ENCODE measurements at regions not wholly inside any gene's neighbourhood (a gene's known extent, or its start where the extent isn't known, plus 50 kb on each side); places are given as distances from the start of the nearest gene placed in this dataset.

GRCh38 chr10:69738071-69738470 lies 63.6 kb upstream of the COL13A1 start:
- Mint-ChIP-seq H3K36me3 (no peaks in the 10 kb centered on the region), H3K27me3 (no peaks in the 10 kb centered on the region), H3K27ac (no peak overlapping the region), H3K4me1 (peaks cover 0 to 9% (median 4%) of the 10 kb centered on the region in 4 donors), H3K9me3 (no peaks in the 10 kb centered on the region), H3K4me3 (no peak overlapping the region)
- DNase-seq: no peak
- no peaks in the 10 kb centered on the region for H3K27me3 ChIP-seq (ENCODE audit: control insufficient read depth, insufficient read depth, low read length)
- H3K4me1 ChIP-seq (ENCODE audit: control insufficient read depth, insufficient read depth, low read length, poor library complexity, severe bottlenecking): no peaks in the 10 kb centered on the region
- no peak for ATAC-seq (ENCODE audit: low read depth in 2 of 2)
- H3K36me3 ChIP-seq (ENCODE audit: control insufficient read depth, insufficient read depth, low read length): no peaks in the 10 kb centered on the region
- H3K27ac ChIP-seq (ENCODE audit: insufficient read depth, low read length, poor library complexity, severe bottlenecking): no peak overlapping the region
- H3K9me3 ChIP-seq (ENCODE audit: control insufficient read depth in 2 of 2, low read length in 2 of 2): no peaks in the 10 kb centered on the region
- H3K4me3 ChIP-seq (ENCODE audit: low read depth, low read length): no peak overlapping the region

DNA sequence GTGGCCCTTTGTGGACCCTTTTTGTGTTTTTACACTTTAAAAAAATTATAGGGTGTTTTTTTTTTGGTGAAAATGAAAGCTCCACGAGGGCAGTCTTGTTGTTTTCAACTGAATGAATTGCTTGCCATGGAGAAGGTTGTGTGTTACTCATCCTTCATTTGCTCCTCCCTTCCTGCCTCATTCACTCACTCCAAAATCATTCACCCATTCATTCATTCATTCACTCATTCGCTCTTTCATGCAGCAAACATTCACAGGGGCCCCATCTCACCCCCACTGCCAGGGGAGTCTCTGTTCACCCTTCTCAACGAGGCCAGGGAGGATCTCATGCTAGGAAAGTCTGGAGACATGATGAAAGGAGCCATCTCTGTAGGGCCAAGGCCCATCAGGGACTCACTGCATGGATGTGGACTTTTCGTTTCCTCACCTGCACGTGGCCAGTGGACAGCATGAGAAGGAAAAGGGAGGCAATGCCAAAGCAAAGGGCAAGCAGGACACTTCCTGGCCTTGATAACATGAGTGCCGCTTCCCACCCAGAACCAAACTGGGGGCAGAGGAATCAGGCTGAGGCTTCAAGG lies 62.8 kb upstream of the COL13A1 start:
- no peaks in the 10 kb centered on the region for H3K36me3 Mint-ChIP-seq
- no peaks in the 10 kb centered on the region for H3K36me3 ChIP-seq (ENCODE audit: control insufficient read depth, insufficient read depth, low read length)
- H3K27ac Mint-ChIP-seq: no peak overlapping the region
- H3K4me3 ChIP-seq (ENCODE audit: low read depth, low read length): no peak overlapping the region
- peaks cover 2% of the 10 kb centered on the region for H3K27me3 Mint-ChIP-seq
- no peaks in the 10 kb centered on the region for H3K9me3 Mint-ChIP-seq
- ATAC-seq (ENCODE audit: low read depth in 2 of 2) (no peak), DNase-seq (no peak)
- no peaks in the 10 kb centered on the region for H3K27me3 ChIP-seq (ENCODE audit: control insufficient read depth, insufficient read depth, low read length)
- H3K27ac ChIP-seq (ENCODE audit: insufficient read depth, low read length, poor library complexity, severe bottlenecking): no peak overlapping the region
- H3K4me3 Mint-ChIP-seq: no peak overlapping the region
- H3K4me1 Mint-ChIP-seq: peaks cover 0 to 9% (median 4%) of the 10 kb centered on the region in 4 donors
- H3K4me1 ChIP-seq (ENCODE audit: control insufficient read depth, insufficient read depth, low read length, poor library complexity, severe bottlenecking): no peaks in the 10 kb centered on the region
- H3K9me3 ChIP-seq (ENCODE audit: control insufficient read depth in 2 of 2, low read length in 2 of 2): no peaks in the 10 kb centered on the region

GRCh38 chr10:69739634-69740033 lies 62.1 kb upstream of the COL13A1 start:
- no peaks in the 10 kb centered on the region for H3K36me3 ChIP-seq (ENCODE audit: control insufficient read depth, insufficient read depth, low read length)
- ATAC-seq (ENCODE audit: low read depth in 2 of 2): no peak
- H3K27me3 ChIP-seq (ENCODE audit: control insufficient read depth, insufficient read depth, low read length): no peaks in the 10 kb centered on the region
- DNase-seq: no peak
- Mint-ChIP-seq H3K4me3 (no peak overlapping the region), H3K4me1 (peaks cover 0 to 4% (median 0%) of the 10 kb centered on the region in 4 donors), H3K36me3 (no peaks in the 10 kb centered on the region), H3K27ac (no peak overlapping the region), H3K9me3 (no peaks in the 10 kb centered on the region), H3K27me3 (peaks cover 8% of the 10 kb centered on the region)
- no peak overlapping the region for H3K4me3 ChIP-seq (ENCODE audit: low read depth, low read length)
- H3K27ac ChIP-seq (ENCODE audit: insufficient read depth, low read length, poor library complexity, severe bottlenecking): no peak overlapping the region
- H3K9me3 ChIP-seq (ENCODE audit: control insufficient read depth in 2 of 2, low read length in 2 of 2): no peaks in the 10 kb centered on the region
- H3K4me1 ChIP-seq (ENCODE audit: control insufficient read depth, insufficient read depth, low read length, poor library complexity, severe bottlenecking): no peaks in the 10 kb centered on the region

GRCh38 chr10:69740126-69740525 lies 61.6 kb upstream of the COL13A1 start:
- Mint-ChIP-seq H3K27ac (no peak overlapping the region), H3K27me3 (peaks cover 9% of the 10 kb centered on the region), H3K4me1 (no peaks in the 10 kb centered on the region), H3K36me3 (no peaks in the 10 kb centered on the region), H3K9me3 (no peaks in the 10 kb centered on the region), H3K4me3 (no peak overlapping the region)
- Histone ChIP-seq H3K27me3 (ENCODE audit: control insufficient read depth, insufficient read depth, low read length) (no peaks in the 10 kb centered on the region), H3K27ac (ENCODE audit: insufficient read depth, low read length, poor library complexity, severe bottlenecking) (no peak overlapping the region), H3K9me3 (ENCODE audit: control insufficient read depth in 2 of 2, low read length in 2 of 2) (no peaks in the 10 kb centered on the region), H3K4me1 (ENCODE audit: control insufficient read depth, insufficient read depth, low read length, poor library complexity, severe bottlenecking) (no peaks in the 10 kb centered on the region), H3K4me3 (ENCODE audit: low read depth, low read length) (no peak overlapping the region), H3K36me3 (ENCODE audit: control insufficient read depth, insufficient read depth, low read length) (no peaks in the 10 kb centered on the region)
- no peak for ATAC-seq (ENCODE audit: low read depth in 2 of 2)
- DNase-seq: no peak

DNA sequence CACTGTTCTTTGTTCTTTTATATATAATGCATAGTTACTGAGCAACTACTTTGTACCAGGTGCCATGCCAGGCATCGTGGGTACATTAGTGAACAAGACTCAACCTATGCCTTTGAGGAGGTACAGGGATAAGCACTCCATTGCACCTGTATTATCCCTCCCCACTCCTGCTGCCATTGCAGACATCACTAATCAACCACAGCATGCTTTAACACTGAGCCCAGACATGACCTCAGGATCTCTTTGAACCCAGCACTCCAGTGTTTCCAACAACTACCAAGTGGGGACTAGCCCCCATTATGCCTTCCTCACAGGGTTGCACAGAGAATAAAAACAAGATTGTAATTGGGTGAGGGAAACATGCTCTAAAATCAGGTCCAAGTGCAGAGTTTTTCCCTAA lies 60.5 kb upstream of the COL13A1 start:
- Histone ChIP-seq H3K27ac (ENCODE audit: insufficient read depth, low read length, poor library complexity, severe bottlenecking) (no peak overlapping the region), H3K36me3 (ENCODE audit: control insufficient read depth, insufficient read depth, low read length) (no peaks in the 10 kb centered on the region), H3K4me1 (ENCODE audit: control insufficient read depth, insufficient read depth, low read length, poor library complexity, severe bottlenecking) (no peaks in the 10 kb centered on the region), H3K27me3 (ENCODE audit: control insufficient read depth, insufficient read depth, low read length) (no peaks in the 10 kb centered on the region), H3K9me3 (ENCODE audit: control insufficient read depth in 2 of 2, low read length in 2 of 2) (no peaks in the 10 kb centered on the region), H3K4me3 (ENCODE audit: low read depth, low read length) (no peak overlapping the region)
- H3K27ac Mint-ChIP-seq: no peak overlapping the region
- H3K4me3 Mint-ChIP-seq: no peak overlapping the region
- no peak for DNase-seq
- H3K27me3 Mint-ChIP-seq: peaks cover 9% of the 10 kb centered on the region
- no peak for ATAC-seq (ENCODE audit: low read depth in 2 of 2)
- no peaks in the 10 kb centered on the region for H3K4me1 Mint-ChIP-seq
- H3K9me3 Mint-ChIP-seq: no peaks in the 10 kb centered on the region
- no peaks in the 10 kb centered on the region for H3K36me3 Mint-ChIP-seq

- Mint-ChIP-seq H3K4me3 (no peak overlapping the region), H3K27me3 (peaks cover 9% of the 10 kb centered on the region), H3K9me3 (no peaks in the 10 kb centered on the region), H3K27ac (no peak overlapping the region), H3K4me1 (no peaks in the 10 kb centered on the region), H3K36me3 (no peaks in the 10 kb centered on the region)
- Histone ChIP-seq H3K36me3 (ENCODE audit: control insufficient read depth, insufficient read depth, low read length) (no peaks in the 10 kb centered on the region), H3K27ac (ENCODE audit: insufficient read depth, low read length, poor library complexity, severe bottlenecking) (no peak overlapping the region), H3K27me3 (ENCODE audit: control insufficient read depth, insufficient read depth, low read length) (no peaks in the 10 kb centered on the region), H3K9me3 (ENCODE audit: control insufficient read depth in 2 of 2, low read length in 2 of 2) (no peaks in the 10 kb centered on the region), H3K4me3 (ENCODE audit: low read depth, low read length) (no peak overlapping the region), H3K4me1 (ENCODE audit: control insufficient read depth, insufficient read depth, low read length, poor library complexity, severe bottlenecking) (no peaks in the 10 kb centered on the region)
- ATAC-seq (ENCODE audit: low read depth in 2 of 2) (no peak), DNase-seq (no peak)
Observed at GRCh38 chr10:69741671-69742355, 59.9 kb upstream of the COL13A1 start.

DNA sequence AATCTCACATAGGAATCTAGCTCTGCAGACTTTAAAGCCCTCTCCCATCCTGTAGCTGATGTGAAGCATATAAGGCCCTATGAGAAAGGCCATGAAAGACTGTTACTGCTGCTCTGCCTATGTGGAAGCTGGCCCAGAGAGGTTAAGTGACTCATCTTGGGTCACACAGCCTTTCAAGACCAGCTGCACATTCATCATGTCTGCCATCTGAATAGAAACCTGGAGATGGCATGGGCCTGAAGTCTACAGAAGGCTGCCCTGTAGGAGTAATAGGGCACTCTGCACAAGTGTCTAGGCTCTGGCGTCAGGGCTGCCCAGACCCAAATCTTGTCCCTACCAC lies 59.4 kb upstream of the COL13A1 start:
- ATAC-seq (ENCODE audit: low read depth in 2 of 2) (no peak), DNase-seq (no peak)
- Histone ChIP-seq H3K36me3 (ENCODE audit: control insufficient read depth, insufficient read depth, low read length) (no peaks in the 10 kb centered on the region), H3K9me3 (ENCODE audit: control insufficient read depth in 2 of 2, low read length in 2 of 2) (no peaks in the 10 kb centered on the region), H3K4me3 (ENCODE audit: low read depth, low read length) (no peak overlapping the region), H3K4me1 (ENCODE audit: control insufficient read depth, insufficient read depth, low read length, poor library complexity, severe bottlenecking) (no peaks in the 10 kb centered on the region), H3K27ac (ENCODE audit: insufficient read depth, low read length, poor library complexity, severe bottlenecking) (no peak overlapping the region), H3K27me3 (ENCODE audit: control insufficient read depth, insufficient read depth, low read length) (no peaks in the 10 kb centered on the region)
- H3K27ac Mint-ChIP-seq: no peak overlapping the region
- H3K4me3 Mint-ChIP-seq: no peak overlapping the region
- H3K36me3 Mint-ChIP-seq: no peaks in the 10 kb centered on the region
- H3K4me1 Mint-ChIP-seq: no peaks in the 10 kb centered on the region
- H3K27me3 Mint-ChIP-seq: peaks cover 9% of the 10 kb centered on the region
- no peaks in the 10 kb centered on the region for H3K9me3 Mint-ChIP-seq

- Mint-ChIP-seq H3K27ac (no peak overlapping the region), H3K27me3 (peaks cover 9% of the 10 kb centered on the region), H3K4me3 (no peak overlapping the region)
Observed at GRCh38 chr10:69742928-69743602, 58.6 kb upstream of the COL13A1 start.

More at GRCh38 chr10:69742928-69743602, 58.6 kb upstream of the COL13A1 start:
- DNase-seq (no peak), ATAC-seq (ENCODE audit: low read depth in 2 of 2) (no peak)
- no peak overlapping the region for H3K27ac ChIP-seq (ENCODE audit: insufficient read depth, low read length, poor library complexity, severe bottlenecking)
- H3K4me1 ChIP-seq (ENCODE audit: control insufficient read depth, insufficient read depth, low read length, poor library complexity, severe bottlenecking): no peaks in the 10 kb centered on the region
- H3K4me3 ChIP-seq (ENCODE audit: low read depth, low read length): no peak overlapping the region
- no peaks in the 10 kb centered on the region for H3K36me3 ChIP-seq (ENCODE audit: control insufficient read depth, insufficient read depth, low read length)
- no peaks in the 10 kb centered on the region for H3K9me3 ChIP-seq (ENCODE audit: control insufficient read depth in 2 of 2, low read length in 2 of 2)
- H3K27me3 ChIP-seq (ENCODE audit: control insufficient read depth, insufficient read depth, low read length): no peaks in the 10 kb centered on the region
- no peaks in the 10 kb centered on the region for H3K9me3 Mint-ChIP-seq
- no peaks in the 10 kb centered on the region for H3K4me1 Mint-ChIP-seq
- no peaks in the 10 kb centered on the region for H3K36me3 Mint-ChIP-seq
